MM.1S (cell line): ENCODE measurements at regions not wholly inside any gene's neighbourhood (a gene's known extent, or its start where the extent isn't known, plus 50 kb on each side); places are given as distances from the start of the nearest gene placed in this dataset.

Source experiments
- CTCF ChIP-seq: fragments of 300-600 bp; sonication (generic); IDR thresholded peaks from 2 replicates; pipeline ENCODE4 v1.5.1; 2016; ENCODE audit warnings: antibody characterized with exemption, low read length, mixed read lengths
- EZH2 ChIP-seq: fragments of 300-600 bp; sonication (generic); optimal IDR thresholded peaks from 2 replicates; pipeline ENCODE3; 2017; ENCODE audit warnings: low read depth, mild to moderate bottlenecking, antibody characterized with exemption, low read length, mixed read lengths

GRCh38 chr9:84123648-84124406 lies 143.2 kb downstream of the RMI1 start:
- TF ChIP-seq EZH2 (no peak), CTCF (no peak)
